ENCODE measurements at regions not wholly inside any gene's neighbourhood (a gene's known extent, or its start where the extent isn't known, plus 50 kb on each side); places are given as distances from the start of the nearest gene placed in this dataset.

DNA sequence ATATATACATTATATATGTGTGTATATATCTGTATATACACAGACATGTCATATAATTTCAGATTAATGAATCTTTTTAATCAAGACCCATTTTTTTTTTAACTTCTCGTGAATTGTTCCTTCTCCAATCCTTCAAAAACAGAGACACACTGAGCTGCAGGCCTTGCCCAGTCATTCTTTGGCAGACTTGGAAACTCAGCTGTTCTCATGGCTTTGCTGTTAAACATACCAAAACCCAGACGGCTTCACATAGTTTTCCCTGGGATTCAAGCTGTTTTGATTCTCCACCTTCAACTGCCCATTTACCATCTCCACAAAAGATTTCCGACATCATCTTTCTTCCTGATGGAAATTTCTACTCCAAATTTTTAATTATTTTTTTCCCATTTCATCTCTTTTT, 148.7 kb downstream of the KCNJ2 start:
- Histone ChIP-seq H3K9ac (ENCODE audit: low read length in 3 of 3) (no peak overlapping the region), H3K9me3 (ENCODE audit: control insufficient read depth in 2 of 3, insufficient read depth in 1 of 3, low read length in 3 of 3) (no peaks in the 10 kb centered on the region), H3K27ac (ENCODE audit: low read depth in 2 of 2, low read length in 2 of 2) (no peak overlapping the region), H3K4me3 (ENCODE audit: low read length in 3 of 3) (no peak overlapping the region), H3K36me3 (ENCODE audit: control insufficient read depth in 2 of 3, insufficient read depth in 3 of 3, low read length in 3 of 3) (no peaks in the 10 kb centered on the region), H3K4me1 (ENCODE audit: control insufficient read depth in 2 of 3, insufficient read depth in 2 of 3, low read depth in 1 of 3, low read length in 3 of 3) (no peaks in the 10 kb centered on the region), H3K27me3 (ENCODE audit: control insufficient read depth, insufficient read depth, low read length) (no peaks in the 10 kb centered on the region)
- intact Hi-C loops (cut with DNase I): no loop called here
- TF ChIP-seq, protein P1, sequence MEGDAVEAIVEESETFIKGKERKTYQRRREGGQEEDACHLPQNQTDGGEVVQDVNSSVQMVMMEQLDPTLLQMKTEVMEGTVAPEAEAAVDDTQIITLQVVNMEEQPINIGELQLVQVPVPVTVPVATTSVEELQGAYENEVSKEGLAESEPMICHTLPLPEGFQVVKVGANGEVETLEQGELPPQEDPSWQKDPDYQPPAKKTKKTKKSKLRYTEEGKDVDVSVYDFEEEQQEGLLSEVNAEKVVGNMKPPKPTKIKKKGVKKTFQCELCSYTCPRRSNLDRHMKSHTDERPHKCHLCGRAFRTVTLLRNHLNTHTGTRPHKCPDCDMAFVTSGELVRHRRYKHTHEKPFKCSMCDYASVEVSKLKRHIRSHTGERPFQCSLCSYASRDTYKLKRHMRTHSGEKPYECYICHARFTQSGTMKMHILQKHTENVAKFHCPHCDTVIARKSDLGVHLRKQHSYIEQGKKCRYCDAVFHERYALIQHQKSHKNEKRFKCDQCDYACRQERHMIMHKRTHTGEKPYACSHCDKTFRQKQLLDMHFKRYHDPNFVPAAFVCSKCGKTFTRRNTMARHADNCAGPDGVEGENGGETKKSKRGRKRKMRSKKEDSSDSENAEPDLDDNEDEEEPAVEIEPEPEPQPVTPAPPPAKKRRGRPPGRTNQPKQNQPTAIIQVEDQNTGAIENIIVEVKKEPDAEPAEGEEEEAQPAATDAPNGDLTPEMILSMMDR (IDR thresholded peaks at IDR 0.05; ENCODE audit: borderline replicate concordance, extremely low read depth, insufficient read depth): no peak
- FAIRE-seq (no peak), DNase-seq (no peak)

DNA sequence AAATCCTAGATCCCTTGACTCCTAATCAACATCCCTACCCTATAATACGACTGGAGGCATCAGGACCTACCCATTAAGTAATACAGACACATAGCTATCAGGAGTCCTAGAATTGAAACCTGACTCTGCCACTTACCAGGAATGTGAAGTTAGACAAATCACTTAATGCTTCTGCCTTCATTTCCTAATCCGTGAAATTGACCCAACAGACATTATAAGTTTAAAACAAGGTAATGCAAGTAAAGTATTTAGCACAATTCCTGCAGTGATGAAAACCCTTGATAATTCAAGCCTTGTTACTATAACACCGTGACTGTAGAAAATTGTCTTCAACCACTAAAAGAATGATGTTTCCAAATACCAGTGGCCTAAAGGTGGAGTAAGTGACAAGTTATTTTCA, 150.2 kb downstream of the KCNJ2 start:
- no peak overlapping the region for H3K4me3 ChIP-seq (ENCODE audit: low read length in 3 of 3)
- intact Hi-C loops (cut with DNase I): no loop called here
- H3K27ac ChIP-seq (ENCODE audit: low read depth in 2 of 2, low read length in 2 of 2): no peak overlapping the region
- H3K4me1 ChIP-seq (ENCODE audit: control insufficient read depth in 2 of 3, insufficient read depth in 2 of 3, low read depth in 1 of 3, low read length in 3 of 3): no peaks in the 10 kb centered on the region
- TF ChIP-seq, protein P1 (IDR thresholded peaks at IDR 0.05; ENCODE audit: borderline replicate concordance, extremely low read depth, insufficient read depth): no peak
- no peak for DNase-seq
- FAIRE-seq: no peak
- H3K27me3 ChIP-seq (ENCODE audit: control insufficient read depth, insufficient read depth, low read length): no peaks in the 10 kb centered on the region
- no peaks in the 10 kb centered on the region for H3K36me3 ChIP-seq (ENCODE audit: control insufficient read depth in 2 of 3, insufficient read depth in 3 of 3, low read length in 3 of 3)
- H3K9ac ChIP-seq (ENCODE audit: low read length in 3 of 3): no peak overlapping the region
- no peaks in the 10 kb centered on the region for H3K9me3 ChIP-seq (ENCODE audit: control insufficient read depth in 2 of 3, insufficient read depth in 1 of 3, low read length in 3 of 3)

DNA sequence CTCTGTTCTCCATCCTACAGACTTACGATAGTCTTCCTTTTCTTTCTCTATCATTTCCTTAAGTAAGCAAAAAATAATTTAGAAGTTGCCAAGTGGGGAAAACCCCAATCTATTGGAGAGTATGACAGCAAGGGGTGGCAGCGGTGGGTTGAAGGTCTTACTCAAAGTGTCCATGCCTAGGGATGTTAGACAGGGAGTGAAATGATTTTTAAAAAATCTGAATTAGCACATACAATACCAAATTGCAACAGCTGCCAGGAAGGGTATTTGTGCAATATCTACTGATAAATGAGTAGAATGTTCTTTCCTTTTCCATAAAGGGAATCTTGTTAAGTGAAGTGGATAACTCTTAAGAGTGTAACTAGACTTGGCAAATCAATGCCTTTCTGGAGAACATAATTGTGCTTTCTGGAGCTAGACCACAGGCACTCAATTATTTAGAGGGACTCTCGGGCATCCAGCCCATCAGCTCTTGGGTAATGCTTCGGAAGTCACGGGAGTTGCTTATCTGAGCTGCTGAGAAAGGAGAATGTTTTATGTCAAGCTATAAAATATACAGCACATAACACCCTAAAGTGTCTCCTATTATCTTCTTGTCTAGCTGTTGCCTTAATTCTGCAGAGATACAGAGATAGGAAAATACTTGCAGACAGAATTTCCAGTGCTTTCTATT, 151.5 kb downstream of the KCNJ2 start:
- no peak overlapping the region for H3K9ac ChIP-seq (ENCODE audit: low read length in 3 of 3)
- no peaks in the 10 kb centered on the region for H3K36me3 ChIP-seq (ENCODE audit: control insufficient read depth in 2 of 3, insufficient read depth in 3 of 3, low read length in 3 of 3)
- TF ChIP-seq, protein P1 (IDR thresholded peaks at IDR 0.05; ENCODE audit: borderline replicate concordance, extremely low read depth, insufficient read depth): no peak
- no peaks in the 10 kb centered on the region for H3K27me3 ChIP-seq (ENCODE audit: control insufficient read depth, insufficient read depth, low read length)
- DNase-seq (peak in 2 of 5 donors; percentile 19 to 32), FAIRE-seq (no peak)
- no peaks in the 10 kb centered on the region for H3K9me3 ChIP-seq (ENCODE audit: control insufficient read depth in 2 of 3, insufficient read depth in 1 of 3, low read length in 3 of 3)
- intact Hi-C loops (cut with DNase I): no loop called here
- H3K27ac ChIP-seq (ENCODE audit: low read depth in 2 of 2, low read length in 2 of 2): no peak overlapping the region
- no peaks in the 10 kb centered on the region for H3K4me1 ChIP-seq (ENCODE audit: control insufficient read depth in 2 of 3, insufficient read depth in 2 of 3, low read depth in 1 of 3, low read length in 3 of 3)
- H3K4me3 ChIP-seq (ENCODE audit: low read length in 3 of 3): no peak overlapping the region

DNA sequence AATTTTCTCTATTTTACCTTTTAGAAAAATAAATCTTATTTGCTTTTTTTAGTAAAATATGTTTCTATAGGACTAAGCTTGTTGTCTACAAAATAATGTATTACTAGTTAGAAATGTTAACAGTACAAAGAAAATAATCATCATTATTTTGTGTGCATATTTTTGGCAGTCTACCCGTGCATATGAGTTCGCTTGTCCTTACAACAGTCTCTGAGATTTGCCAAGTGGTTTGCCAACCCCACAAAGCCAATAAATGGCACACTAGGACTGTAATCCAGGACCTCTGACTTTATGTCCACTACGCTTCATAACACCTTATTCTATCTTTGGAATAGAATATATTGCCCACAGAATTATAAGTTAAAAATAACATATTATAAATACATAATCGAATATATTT, 152.0 kb downstream of the KCNJ2 start:
- no peak overlapping the region for H3K4me3 ChIP-seq (ENCODE audit: low read length in 3 of 3)
- H3K27ac ChIP-seq (ENCODE audit: low read depth in 2 of 2, low read length in 2 of 2): no peak overlapping the region
- FAIRE-seq (no peak), DNase-seq (no peak)
- no peaks in the 10 kb centered on the region for H3K4me1 ChIP-seq (ENCODE audit: control insufficient read depth in 2 of 3, insufficient read depth in 2 of 3, low read depth in 1 of 3, low read length in 3 of 3)
- no peaks in the 10 kb centered on the region for H3K9me3 ChIP-seq (ENCODE audit: control insufficient read depth in 2 of 3, insufficient read depth in 1 of 3, low read length in 3 of 3)
- H3K9ac ChIP-seq (ENCODE audit: low read length in 3 of 3): no peak overlapping the region
- intact Hi-C loops (cut with DNase I): no loop called here
- TF ChIP-seq, protein P1 (IDR thresholded peaks at IDR 0.05; ENCODE audit: borderline replicate concordance, extremely low read depth, insufficient read depth): no peak
- no peaks in the 10 kb centered on the region for H3K27me3 ChIP-seq (ENCODE audit: control insufficient read depth, insufficient read depth, low read length)
- H3K36me3 ChIP-seq (ENCODE audit: control insufficient read depth in 2 of 3, insufficient read depth in 3 of 3, low read length in 3 of 3): no peaks in the 10 kb centered on the region

Measured in kidney (tissue), 13 donors.